DMS153 (cell line): ENCODE measurements at regions not wholly inside any gene's neighbourhood (a gene's known extent, or its start where the extent isn't known, plus 50 kb on each side); places are given as distances from the start of the nearest gene placed in this dataset.

Source experiments
- DNase-seq: peaks from one replicate; lab custom pipeline; 2025; lab: John Stamatoyannopoulos, UW

DNA sequence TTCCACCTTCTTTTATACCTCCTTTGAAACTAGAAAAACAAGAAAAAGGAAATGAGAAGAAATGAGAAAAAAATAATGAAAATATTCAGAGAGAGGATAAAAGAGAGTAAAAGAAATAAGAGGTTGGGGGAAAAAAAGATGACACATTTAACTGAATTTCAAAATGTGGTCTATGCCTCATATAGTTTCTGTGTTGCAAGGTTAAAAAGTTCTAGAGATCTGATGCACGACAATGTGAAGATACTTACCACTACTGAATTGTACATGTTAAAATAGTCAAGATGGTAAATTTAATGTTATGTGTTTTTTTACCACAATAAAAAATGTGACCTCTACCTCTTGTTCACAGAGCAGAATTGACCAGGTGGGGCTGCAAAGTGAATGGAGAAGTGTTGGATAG, 314.8 kb upstream of the OR4E1 start:
- DNase-seq = no peak

- no peak for DNase-seq
Observed at GRCh38 chr14:21987937-21988336, 314.3 kb upstream of the OR4E1 start.

- DNase-seq = no peak
Observed at GRCh38 chr14:21985081-21985480, 311.5 kb upstream of the OR4E1 start.

GRCh38 chr14:21978999-21979314, 305.3 kb upstream of the OR4E1 start:
- DNase-seq = no peak

GRCh38 chr14:21978184-21978998, 304.8 kb upstream of the OR4E1 start:
- DNase-seq = peak; percentile 3

DNA sequence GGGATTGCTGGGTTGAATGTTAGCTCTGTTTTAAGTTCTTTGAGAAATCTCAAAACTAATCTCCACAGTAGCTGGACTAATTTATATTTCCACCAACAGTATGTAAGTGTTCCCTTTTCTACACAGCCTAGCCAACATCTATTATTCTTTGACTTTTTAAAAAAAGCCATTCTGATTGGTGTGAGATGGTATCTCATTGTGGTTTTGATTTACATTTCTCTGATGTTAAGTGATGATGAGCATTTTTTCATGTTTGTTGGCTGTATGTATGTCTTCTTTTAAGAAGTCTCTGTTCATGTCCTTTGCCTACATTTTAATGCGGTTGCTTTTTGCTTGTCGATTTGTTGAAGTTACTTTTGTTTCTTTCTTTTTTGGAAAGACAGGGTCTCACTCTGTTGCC, 301.1 kb upstream of the OR4E1 start:
- no peak for DNase-seq

GRCh38 chr14:21965042-21965441, 291.4 kb upstream of the OR4E1 start:
- DNase-seq = no peak

DNA sequence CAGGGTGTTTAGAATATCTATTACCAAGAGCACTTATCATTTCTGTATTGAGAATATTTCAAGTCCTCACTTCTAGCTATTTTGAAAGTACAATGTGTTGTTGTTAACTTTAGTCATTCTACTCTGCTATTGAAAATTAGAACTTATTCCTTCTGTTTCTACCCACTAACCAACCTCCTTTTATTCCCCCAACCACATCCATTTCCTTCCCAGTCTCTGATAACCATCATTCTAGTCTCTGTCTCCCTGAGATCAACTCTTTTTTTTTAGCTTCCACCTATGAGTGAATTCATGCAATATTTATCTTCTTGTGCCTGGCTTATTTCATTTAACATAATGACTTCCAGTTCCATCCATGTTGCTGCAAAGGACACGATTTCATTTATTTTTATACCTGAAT, 290.6 kb upstream of the OR4E1 start:
- no peak for DNase-seq

GRCh38 chr14:21960636-21961035, 287.0 kb upstream of the OR4E1 start:
- no peak for DNase-seq

- no peak for DNase-seq
Observed at GRCh38 chr14:21941885-21942284, 268.3 kb upstream of the OR4E1 start.

DNA sequence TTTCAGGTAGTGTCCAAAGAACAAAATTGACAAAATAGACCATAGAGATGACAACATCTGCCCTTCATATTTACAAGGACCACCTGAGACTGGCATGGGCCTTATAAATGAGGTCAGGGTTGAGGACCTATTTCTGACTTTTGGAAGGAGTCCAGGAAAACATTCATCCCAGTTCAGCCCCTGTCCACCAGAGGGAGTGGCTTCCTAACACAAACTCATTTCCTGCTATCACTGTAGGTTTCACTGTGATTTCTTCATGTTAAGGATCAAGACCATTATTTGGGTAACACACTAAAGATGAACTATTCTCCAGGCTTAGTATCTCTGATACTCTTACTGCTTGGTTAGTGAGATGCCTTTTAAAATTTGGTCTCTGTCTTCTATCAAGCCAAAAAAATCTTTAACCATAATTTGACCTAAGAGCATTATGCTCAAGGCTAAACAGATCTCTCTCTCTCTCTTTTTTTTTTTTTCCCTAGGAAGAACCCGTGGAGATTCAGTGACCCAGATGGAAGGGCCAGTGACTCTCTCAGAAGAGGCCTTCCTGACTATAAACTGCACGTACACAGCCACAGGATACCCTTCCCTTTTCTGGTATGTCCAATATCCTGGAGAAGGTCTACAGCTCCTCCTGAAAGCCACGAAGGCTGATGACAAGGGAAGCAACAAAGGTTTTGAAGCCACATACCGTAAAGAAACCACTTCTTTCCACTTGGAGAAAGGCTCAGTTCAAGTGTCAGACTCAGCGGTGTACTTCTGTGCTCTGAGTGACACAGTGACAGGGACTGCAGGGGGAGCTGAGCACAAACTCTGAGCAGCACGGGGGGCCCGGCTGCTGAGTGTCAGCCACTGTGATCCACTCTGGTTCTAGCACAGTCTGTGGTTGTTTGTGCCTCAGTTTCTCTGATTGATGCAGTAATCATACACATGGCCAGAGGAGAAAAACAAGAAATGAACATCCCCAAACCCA, 267.6 kb upstream of the OR4E1 start:
- peak; percentile 1 for DNase-seq

DNA sequence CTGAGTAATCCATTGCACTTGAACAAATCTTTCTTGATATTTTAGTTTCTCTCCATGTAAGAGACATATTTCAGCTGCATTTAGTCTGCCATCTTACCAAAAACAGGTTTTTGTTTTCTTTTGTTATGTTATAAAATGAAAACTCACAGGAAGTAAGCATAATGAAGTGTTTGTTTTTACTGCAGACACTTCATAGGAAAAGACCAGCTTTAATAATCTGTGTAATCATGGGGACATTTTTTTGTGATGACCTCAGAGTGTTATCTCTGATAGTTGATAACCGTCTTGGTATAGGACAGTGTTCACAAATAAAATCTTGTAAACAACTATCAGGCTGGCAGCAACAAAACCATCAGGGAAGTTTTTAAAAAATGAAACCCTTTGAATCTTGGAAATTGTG, 266.2 kb upstream of the OR4E1 start:
- no peak for DNase-seq

- DNase-seq = no peak
Observed at GRCh38 chr14:21937996-21938395, 264.4 kb upstream of the OR4E1 start.

GRCh38 chr14:21933681-21934080, 260.1 kb upstream of the OR4E1 start:
- DNase-seq = no peak

DNA sequence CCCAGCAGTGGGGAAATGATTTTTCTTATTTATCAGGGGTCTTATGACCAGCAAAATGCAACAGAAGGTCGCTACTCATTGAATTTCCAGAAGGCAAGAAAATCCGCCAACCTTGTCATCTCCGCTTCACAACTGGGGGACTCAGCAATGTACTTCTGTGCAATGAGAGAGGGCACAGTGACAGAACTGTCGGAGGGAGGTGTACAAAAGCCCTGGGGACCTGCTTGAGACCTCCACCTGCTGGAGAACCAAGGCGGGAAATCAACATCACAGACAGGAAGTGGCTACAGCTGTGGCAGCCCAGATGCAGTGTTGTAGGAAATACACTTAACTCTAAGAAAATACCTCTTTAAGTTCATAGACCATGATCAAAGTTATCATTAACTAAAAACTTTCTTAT, 250.9 kb upstream of the OR4E1 start:
- DNase-seq = no peak

DNA sequence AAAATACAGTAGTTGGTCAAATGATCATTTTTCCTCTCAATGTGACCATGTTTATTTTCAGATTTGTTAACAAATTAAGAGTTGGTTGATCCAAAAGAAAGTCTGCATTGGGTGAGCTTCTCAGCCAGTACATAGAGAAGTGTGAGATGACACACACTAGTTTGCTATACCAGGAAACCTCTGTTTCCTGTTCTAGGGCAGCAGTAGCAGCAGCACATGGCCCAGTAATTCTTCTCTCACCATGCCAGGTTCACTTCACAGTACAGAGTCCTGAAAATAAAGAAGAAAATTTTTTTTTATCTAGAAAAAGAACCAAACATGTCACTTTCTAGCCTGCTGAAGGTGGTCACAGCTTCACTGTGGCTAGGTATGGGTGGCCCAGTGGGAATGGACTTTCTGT, 250.2 kb upstream of the OR4E1 start:
- no peak for DNase-seq

DNA sequence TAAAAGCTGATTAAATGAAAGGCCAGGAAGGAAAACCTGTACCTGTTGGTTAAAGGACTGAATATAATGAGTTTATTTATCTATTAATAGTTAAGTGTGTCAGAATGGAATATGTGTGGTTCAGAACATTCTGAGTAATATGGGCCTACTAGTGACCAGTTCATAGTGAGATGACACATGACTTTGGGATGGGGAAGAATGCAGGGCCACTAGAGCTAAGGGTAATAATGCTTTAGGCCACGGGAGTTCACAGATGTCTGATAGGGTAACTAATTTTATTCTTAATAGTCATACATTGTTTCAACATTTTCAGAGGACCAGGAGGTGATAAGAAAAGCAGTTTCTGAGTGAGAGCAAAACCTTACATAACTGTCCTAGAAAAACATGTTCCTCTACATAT, 247.8 kb upstream of the OR4E1 start:
- DNase-seq = no peak

- DNase-seq = peak; percentile 9
Observed at GRCh38 chr14:21917699-21918436, 244.2 kb upstream of the OR4E1 start.

- DNase-seq = no peak
Observed at GRCh38 chr14:21915826-21916225, 242.2 kb upstream of the OR4E1 start.

DNA sequence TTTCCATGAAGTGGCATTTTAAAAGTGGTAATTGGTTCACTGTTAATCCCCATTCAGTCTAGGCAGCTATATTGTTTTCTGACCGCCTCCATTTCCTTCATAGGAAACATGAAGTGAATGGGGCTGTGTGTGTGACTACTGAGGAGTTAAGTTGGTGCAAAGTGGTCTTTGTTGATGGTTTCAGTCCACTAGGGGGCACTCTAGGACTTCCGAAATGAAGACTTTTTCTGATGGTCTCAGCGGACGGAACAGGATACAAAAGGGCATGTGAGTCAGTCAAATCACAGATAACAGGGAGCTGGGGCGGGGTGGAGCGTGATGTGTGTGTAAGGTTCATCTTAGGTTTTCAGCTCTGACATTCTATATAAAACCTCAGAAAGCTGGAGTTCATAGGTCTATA, 240.1 kb upstream of the OR4E1 start:
- peak; percentile 26 for DNase-seq

- DNase-seq = no peak
Observed at GRCh38 chr14:21912367-21912766, 238.7 kb upstream of the OR4E1 start.

GRCh38 chr14:21911877-21912276, 238.3 kb upstream of the OR4E1 start:
- DNase-seq = no peak

GRCh38 chr14:21910260-21910659, 236.6 kb upstream of the OR4E1 start:
- no peak for DNase-seq
